A549 (cell line): ENCODE measurements at regions not wholly inside any gene's neighbourhood (a gene's known extent, or its start where the extent isn't known, plus 50 kb on each side); places are given as distances from the start of the nearest gene placed in this dataset.

Experiments
- EP300 ChIP-seq, 2 experiments: fragments of >200 bp; sonication (Bioruptor Twin); formaldehyde crosslinking; IDR thresholded peaks; 2 replicates in 1 of 2; 3 replicates in 1 of 2; pipeline ENCODE4 v1.6.1; 2016 to 2017
- JUN ChIP-seq, 2 experiments: fragments of >200 bp; sonication (Bioruptor Twin); formaldehyde crosslinking; IDR thresholded peaks; 2 replicates in 1 of 2; 3 replicates in 1 of 2; pipeline ENCODE4 v1.6.1; 2016 to 2017
- POLR2A ChIP-seq: IDR thresholded peaks from 2 replicates; pipeline ENCODE4 v1.6.1; 2012; ENCODE audit warnings: mild to moderate bottlenecking, low read length

DNA sequence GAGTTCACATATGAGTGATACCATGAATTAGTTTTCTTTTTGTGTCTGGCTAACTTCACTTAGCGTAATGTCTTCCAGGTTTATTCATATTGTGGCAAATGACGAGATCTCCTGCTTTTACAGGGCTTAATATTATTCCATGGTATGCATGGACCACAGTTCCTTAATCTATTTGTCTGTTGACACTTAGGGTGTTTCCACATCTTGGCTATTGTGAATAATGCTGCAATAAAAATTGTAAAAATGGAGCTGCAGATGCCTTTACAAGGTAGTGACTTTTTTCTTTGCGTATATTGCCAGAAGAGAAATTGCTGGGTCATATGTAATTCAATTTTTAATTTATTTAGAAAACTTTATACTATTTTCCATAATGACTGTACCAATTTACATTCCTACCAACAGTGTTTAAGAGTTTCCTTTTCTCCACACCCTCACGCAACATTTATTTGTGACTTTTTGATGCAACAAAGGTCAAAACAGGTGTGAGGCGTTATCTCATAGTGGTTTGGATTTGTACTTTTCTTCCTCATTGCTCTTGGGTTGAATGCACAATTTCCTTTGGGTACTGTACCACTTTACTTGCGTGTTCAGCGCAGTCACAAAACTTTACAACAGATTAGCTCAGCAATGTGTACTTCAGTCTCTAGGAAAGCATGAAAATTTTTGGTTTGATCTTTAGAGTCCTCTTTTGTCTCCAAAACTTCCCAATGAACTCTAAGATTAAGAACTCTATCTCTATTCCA lies 240.8 kb downstream of the PPARGC1A start:
- TF ChIP-seq JUN (IDR thresholded peaks at IDR 0.05) (no peak), EP300 (IDR thresholded peaks at IDR 0.05) (no peak), POLR2A (no peak)
